ENCODE measurements at regions not wholly inside any gene's neighbourhood (a gene's known extent, or its start where the extent isn't known, plus 50 kb on each side); places are given as distances from the start of the nearest gene placed in this dataset.
"Not testable (repeated sequence)": the region's sequence is repeated elsewhere in the genome, so short reads cannot be mapped to it uniquely, and the experiment has no call there.

DNA sequence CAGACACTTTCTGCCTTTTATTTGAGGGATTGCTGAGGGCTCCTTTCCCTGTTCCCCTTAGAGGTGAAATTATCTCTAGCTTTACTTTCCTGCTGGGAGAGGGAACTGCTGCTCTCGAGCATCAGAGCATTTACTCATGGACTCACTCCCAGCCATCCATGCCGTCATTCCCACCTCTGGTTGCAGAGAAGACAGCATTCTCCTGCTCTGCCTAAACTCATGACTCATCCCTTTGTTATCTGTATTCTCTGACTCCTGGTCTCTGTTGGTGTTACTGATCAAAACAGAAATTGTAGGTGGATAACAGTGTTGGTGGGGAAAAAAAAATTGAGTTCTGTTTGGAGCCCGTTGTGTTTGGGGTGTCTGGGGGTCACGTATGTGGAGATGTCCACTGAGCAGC lies 159.3 kb downstream of the TTC8 start:
- peak in 1 of 3 donors; percentile 79 for DNase-seq

DNA sequence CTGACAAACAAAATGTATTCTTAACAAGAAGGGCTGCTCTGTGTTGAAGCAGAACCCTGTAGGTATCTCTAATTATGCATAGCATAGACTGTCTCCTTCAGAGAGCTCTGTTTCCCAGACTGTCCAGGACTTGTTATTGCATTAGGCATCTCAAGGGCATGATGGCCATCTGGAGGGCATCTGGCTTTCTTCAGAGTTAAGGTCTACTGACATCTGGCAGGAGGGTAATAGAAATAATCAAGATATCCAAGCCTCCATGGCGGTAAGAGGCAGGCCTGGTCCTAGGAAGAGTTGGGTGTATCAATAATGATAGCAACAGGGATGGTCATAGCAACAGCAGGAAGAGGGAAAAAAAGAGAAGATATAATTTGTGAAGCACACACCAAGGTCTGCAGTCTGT lies 161.2 kb downstream of the TTC8 start:
- DNase-seq = no peak

DNA sequence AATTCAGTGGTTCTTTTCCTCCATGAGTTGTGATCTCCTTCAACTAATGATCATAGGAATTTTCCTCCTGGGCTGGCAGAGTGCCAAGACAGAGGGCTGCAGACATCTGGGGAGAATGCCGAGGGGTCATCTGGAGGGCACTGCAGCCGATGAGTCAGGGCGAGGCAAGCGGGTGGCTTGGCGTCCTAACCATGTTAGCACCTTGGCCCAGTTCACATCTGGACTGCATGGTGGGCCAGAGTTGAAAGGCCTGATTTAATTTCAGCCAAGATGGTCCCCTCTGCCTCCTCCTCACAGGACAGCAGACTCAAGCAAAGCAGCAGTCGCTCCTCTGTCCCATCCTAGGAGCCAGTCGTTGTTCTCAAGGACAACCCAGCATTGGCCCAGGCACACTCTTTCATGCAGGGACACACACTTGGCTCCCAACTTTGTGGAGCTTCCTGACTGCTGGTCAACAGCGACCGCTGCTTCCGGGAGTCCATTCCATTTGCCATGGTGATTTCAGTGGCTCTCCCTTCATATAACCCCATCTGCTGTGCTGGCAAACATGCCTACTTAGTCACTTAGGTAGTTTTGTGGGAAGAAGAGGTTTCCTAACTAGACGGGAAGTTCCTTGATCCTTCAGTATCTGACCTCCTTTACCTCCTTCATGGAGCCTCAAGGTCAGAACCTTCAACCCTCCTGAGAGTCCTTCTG lies 161.8 kb downstream of the TTC8 start:
- DNase-seq = peak in 2 of 3 donors; percentile 3 to 40

DNA sequence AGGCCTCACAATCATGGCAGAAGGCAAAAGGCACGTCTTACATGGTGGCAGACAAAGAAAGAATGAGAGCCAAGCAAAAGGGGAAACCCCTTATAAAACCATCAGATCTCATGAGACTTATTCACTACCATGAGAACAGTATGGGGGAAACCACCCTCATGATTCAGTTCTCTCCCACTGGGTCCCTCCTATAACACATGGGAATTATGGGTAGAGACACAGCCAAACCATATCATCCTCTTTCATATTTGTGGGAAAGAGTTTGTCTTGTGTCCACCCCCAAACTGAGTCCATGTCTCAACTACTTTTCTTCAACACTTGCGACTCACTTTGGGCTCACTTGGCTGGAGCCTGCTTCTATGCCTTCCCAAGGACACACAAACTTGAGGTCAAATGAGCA lies 162.5 kb downstream of the TTC8 start:
- DNase-seq = not testable (repeated sequence)

DNA sequence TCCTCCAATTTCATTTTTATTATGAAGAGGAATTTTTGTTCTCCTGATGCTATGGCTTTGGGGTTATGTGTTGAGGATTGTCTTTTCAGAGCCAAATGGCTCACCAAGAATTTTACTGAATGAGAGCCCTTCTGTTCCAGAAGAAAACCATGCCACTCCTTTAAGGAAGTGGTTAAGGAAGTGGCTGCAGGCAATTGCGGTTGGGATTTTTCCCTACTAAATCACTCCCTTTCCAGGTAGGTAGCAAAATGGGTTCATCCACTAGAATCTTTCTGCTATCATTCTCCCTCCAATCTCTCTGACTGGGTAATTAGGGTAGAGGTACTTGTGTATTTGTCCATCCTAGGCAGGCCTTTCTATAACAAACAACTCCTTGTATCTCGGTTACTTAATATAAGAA lies 163.1 kb downstream of the TTC8 start:
- no peak for DNase-seq

DNA sequence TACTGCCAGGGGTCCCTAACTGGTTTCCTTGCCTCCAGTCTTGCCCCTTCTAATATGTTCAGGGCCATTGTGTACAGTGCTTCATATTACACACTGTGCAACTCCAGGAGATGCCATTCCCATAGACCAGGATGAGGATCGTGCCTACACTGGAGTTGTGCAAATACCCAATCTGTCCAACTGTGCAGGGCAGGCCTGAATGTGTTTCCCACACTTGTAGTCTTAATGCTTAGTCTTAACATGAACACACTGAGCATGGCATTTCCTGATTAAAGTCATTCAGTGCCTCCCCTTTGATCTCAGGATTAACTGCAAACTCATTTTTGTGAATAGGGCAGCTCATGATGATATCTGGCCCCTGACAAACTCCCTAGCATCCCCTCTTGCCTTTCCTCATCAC lies 165.5 kb downstream of the TTC8 start:
- DNase-seq = no peak

DNA sequence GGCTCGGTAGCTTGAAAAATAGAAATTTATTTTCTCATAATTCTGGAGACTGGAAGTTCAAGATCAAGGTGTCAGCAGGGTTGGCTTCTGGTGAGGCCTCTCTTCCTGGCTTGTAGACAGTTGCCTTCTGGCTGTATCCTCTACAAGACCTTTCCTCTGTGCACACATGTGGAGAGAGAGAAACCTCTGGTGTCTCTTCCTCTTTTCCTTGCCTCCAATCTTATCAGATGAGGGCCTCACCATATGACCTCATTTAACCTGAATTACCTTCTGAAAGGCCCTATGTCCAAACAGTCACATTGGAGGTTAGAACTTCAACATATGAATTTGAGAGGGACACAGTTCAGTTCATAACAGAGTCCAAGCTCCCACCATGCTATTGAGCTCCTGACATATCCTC lies 166.4 kb downstream of the TTC8 start:
- DNase-seq = no peak

DNA sequence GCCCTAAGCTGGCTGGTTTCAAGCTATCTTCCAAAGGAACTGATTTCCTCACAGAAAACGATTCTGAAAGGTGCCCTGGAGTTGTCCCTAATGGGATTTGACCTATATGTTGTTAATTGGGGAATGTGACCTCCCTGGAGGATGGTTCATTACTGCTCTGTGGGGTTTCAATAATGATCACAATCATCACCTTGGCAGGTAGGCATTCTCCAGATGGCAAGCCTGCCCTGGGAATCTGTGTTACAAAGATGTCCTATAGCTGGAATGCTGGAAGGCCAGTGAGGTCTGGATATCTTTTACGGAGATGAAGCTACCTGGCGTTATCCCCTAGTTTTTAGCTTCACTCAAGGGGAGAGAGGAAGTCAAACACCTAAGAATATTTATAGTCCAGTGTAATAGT lies 167.6 kb downstream of the TTC8 start:
- no peak for DNase-seq

DNA sequence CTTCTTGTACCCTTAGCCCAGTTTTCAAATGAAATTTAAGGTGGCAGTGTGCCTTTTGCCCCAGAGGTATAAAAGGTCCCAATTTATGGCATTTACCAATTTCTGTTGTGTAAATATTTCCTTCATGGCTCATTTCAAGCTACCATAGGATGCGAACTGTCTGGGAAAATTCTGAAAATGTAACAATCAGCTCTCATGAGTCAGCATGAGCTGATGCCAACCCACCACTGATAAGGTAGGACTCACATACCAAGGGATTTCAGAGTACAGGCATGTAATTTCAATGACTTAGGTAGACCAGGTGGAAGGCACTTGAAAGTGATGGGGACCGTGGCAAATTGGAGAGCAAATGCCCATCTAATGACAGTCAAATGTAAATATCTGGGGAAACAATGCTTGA lies 169.5 kb downstream of the TTC8 start:
- no peak for DNase-seq

DNA sequence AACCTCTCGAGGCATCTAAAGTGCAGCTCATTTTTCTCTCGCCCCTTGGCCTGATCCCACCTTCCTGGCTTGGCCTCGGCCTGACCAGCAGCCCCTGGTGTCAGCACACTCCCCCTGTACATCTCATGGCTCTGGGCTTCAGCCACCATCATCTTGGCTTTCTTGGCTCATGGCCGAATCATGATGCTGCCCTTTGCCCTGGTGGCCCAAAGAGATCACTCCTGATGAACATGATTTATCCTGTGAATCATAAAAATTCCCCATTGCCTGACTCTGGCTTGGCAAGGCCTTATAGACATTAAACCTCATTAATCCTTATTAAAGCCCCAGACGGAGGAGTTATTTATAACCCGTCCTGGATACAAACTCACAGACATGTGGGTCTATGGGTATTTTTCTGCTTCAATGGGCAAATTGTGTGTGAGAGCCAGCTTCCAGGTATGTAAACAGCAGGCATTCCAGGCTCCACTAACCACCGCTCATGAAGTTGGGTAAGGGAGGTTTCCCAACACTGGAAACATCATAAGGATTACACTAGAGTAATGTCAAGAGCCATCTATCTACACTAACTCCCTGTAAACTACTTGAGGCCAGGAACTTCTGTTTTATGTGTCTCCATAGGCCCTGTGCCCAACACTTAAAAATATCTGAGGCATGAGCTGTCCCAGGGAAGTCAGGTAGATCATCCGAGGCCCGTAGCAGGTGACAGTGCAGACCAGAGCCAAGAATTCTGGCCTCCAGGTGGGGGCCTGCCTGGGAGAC lies 171.2 kb downstream of the TTC8 start:
- peak in 1 of 3 donors; percentile 47 for DNase-seq

DNA sequence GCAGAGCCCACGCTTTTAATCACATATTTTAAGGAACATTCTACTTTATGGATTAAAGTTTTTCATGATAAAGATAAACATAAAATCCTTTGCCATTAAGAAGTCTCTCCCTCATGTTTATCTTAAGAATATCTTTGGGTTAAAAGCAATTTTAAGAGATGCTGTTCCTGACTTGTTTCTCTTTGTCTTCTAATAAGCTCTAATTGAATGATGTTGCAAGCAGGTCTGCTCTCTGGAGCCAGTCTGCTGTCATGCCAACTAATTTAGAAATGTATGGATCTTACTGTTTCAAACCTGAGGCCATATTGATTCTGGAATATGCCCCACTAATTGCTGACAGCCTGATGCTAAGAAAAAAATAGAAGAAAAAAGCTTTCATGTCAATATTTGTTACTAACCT lies 173.6 kb downstream of the TTC8 start:
- no peak for DNase-seq

DNA sequence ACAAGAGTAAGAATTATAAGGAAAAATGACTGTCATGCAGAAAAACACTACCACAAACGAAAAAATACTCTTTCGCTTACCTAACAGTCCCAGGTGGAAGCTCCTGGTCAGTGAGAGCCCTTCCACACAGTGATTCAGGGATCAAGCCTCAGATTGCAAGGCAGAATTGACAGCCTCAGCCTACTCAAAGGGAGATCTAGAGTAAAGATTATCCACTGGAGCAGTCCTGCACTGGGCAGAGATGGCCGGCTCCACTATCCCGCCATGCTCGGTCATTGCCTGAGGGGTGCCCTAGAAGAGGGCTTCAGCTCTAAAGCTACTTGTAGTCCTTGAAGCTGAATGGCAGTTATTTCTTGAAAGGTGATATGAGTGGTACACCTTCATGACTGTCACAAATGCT lies 174.7 kb downstream of the TTC8 start:
- DNase-seq = no peak

DNA sequence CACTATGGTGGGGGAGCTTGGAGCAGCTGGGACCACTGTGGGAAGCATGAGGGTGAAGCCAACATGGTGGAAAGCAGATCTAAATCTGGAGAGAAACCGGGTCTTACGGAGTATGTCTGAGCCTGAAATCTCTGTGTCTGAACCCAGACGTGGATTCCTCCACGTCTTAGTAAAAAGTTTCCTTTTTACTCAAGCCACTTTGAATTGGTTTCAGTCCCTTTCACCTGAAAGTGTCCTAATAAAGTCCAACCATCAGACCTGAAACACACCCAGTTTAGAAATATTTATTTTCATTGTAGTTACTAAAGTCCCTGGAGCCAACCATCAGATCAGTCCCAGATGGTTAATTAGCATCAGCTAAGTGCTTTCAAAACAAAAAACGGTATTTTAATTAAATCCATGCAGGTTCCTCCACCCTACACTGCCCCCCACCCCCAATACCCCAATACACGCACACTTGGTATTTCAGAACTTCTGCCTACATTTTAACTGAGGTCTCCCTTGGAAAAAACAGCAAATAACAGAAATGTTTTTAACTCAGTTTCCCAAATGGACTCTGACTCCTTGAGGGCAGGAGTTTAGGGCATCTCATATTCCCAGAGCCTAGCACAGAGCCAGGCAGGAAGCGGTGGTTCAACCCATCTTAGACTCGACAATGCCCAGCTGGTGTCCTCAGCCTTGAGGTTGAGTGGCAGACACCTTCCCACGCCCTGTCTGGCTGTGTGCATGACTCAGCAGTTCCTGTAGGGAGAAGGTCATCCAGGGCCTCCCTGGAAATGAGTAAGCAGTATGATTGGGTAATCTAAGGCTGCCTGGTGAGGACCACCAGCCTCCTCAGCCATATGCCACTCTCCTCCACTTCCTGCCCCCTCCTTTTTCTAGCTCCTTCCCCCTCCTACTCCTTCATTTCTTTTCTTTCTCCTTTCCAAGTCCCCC lies 175.8 kb downstream of the TTC8 start:
- peak in 1 of 3 donors; percentile 90 for DNase-seq

DNA sequence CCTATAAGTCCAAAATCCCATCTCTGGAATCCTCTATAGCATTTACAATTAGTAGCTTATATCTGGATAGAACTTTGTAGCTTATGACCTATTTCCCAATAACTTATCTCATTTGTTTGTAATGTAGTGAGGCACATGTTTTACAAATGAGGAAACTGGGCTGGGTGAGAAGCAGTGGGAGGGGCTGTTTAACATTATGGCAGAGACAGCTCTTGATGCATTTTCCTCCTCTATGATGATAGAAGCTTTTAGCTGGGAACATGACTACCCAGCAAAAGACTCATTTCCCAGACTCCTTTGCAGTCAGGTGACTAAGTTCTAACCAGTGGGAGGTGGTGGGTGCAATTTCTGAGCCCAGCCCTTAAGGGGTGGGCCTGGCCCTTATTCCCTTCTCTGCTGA lies 179.7 kb downstream of the TTC8 start:
- no peak for DNase-seq

DNA sequence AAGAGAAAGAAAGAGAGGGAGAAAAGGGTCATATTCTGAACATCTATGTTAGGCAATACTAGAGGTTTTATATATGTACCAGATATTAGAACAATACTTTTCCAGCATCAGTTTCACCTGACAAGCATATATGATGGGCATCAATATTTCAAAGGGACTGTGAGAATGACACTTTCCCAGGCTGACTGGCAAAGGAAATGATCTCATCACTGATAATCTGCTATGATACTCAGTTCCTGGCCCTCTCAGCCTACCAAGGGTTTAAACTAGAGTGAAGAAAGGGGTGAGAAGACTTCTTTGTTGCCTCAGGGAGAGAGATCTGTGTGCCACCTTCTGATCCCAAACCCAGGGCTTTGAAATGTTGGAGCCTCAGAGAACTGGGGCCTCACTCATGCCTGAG lies 183.5 kb downstream of the TTC8 start:
- DNase-seq = no peak

DNA sequence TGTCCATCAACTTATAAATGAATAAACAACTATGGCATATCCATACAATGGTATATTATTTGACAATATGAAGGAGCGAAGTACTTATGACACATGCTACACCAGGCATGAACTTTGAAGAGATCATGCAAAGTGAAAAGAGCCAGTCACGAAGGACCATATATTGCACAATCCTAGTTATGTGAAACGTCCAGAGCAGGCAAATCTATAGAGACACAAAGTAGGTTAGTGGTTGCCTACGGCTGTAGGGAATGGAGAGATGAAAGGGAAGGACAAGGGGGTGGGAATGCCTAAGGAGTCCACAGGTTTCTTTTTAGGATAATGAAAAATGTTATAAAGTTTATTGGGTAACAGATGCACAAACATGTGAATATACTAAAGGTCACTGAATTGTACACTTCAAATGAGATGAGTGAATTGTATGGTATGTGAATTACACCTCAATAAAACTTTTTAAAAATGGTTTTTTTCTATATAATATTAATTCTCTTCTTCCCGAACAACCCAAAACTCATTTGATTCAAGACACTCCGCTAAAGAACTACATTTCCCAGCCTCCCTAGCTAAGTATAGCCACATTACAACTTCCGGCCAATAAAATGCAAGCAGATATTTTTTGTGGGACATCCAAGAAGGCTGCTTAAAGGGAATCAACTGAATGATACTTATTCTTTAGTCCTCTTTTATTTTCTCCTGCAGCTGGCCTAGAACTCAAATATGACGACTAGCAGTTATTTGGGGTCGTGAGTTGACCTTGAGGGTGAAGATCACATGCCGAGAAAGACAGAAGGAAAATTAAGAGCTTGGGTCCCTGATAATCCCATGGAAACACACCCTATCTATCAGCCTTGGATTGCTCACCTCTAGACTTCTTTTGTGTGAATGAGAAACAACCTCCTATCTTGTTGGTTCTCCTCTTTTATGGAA lies 187.2 kb downstream of the TTC8 start:
- no peak for DNase-seq

DNA sequence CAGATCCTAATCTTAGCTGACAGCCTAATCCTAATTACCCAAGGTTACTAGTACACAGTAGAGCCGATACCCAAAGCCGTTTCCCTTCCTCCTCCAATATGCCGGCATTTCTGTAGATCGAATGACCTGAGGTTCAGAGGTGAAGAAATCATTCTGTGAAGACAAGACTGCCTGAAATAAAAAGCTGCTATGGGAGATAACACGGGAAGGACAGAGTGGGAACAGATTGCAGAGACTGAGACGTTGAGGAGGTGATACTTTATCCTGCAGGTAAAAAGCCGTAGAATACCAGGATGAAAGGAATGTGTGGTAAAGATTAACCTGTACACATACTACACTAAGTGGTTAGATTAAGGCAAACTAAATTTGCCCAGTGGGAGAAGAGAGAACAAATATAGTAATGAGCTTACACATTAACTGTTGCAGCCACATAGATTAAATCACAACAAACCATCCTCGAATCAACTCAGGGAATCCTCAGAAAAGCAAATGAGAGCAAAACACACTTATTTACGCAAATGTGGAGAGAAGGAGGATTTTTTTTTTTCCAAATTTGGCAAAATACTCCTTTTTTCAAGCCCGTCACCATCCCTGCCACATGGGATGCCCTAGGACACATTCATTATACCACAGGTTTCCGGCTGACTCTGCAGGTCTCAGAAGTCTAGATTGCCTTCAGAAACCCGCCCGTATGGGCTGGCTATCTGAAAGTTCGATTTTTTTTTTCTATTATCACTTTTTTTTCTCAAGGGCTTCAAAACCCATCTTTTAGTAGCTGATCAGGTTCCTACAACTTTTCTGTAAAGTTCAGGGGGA lies 188.0 kb downstream of the TTC8 start:
- DNase-seq = no peak

DNA sequence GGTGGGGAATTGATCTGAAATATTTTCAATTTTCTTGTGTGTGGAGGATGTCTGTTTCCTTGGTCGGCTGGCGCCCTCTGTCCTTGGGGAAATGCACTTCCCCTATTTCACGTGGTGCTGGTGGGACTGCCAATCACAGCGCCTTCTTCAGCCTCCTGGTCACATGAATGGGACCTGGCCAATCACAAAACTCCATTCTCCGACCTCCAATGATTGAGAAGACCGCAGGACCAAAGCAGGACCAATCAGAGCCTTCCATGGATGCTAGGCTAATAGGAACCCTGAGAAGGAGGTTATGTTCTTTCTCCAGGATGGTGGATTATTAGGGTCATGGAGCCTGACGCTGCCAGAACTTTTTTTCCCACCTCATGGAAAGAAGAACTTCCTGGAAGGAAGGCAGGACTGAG lies 188.7 kb downstream of the TTC8 start:
- DNase-seq = no peak

DNA sequence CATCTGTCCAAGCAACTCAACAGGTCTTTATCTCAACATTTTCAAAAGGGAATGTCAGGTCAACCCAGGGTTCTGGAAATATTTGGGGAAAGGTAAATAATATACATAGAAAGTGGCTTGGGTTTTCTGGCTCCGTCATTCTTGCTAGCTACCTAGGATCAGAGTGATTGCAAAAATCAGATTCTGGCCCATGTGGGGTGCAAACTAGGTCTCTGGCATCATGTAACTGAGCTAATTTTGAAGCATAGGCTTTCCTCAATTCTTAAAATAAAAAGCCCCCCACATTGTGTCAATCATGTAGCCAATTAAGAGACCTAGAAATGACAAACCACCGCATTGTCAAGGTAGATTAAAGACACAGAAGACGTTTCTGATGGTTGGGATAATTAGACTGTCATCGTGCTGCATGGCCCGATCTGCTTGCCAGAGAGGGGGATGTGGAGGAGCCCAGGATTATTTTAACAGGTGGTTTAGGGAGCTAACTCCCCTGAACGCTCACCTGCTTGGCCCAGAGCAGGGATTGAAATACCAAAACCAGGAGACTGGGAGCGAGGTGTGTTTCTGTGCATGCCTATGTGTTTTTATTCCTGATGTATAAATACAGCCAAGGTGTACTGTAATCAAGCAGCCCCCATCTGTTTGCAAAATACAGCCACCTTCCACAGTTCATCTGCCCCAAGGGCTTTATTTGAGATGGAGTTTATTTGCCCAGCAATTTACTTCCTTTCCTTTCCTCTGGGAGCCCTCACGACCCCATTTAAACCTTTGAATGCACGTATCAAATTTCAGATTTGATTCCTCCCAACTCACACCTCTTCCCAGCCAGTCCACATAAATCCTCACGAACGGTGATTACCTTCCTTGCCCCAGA lies 189.5 kb downstream of the TTC8 start:
- DNase-seq = no peak

DNA sequence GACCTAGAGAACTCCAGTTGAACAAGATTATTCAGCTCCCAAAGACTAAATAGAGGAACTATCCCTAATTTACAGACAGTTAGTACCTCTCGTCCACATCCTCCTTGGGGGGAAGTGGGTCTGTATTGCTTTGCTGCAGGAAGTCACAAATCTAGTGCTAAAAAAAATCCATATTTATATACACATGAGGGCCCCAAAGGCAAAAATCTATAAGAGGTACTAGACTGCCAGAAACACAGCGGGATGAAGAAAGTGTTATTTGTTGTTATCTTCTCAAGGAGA lies 190.1 kb downstream of the TTC8 start:
- no peak for DNase-seq
